ENCODE measurements at regions not wholly inside any gene's neighbourhood (a gene's known extent, or its start where the extent isn't known, plus 50 kb on each side); places are given as distances from the start of the nearest gene placed in this dataset.

DNA sequence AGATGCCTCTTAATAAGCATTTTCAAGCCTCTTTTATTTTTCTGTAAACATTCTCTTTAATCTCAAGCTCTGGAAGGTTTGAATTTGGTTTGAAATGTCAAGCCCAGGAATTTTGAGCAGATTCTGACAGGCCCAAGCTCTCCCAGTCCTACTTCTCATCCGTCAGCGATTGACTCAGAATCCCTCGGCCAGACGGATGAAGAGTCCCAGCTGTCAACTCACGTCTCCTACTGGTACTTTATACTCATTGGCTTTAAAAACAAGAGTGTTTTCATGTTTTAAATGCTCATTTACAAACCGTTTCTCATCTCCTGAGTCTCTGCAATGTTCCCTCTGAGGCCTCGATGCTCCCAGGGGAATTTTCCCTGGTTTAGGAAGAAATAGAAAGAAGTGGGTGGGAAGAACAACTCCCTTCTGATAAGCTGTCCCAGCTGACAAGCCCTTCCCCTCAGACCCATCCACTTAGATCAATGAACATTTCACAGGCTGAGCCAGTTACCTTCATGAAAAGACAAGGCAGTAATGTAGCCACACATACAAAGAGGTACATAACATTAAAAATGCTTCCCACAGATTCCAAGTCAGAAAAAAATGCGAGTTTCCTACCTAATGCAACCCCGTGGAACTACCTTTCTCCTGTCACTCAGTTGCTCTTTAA, 478.2 kb upstream of the DPH6 start:
- TF ChIP-seq, protein P1, sequence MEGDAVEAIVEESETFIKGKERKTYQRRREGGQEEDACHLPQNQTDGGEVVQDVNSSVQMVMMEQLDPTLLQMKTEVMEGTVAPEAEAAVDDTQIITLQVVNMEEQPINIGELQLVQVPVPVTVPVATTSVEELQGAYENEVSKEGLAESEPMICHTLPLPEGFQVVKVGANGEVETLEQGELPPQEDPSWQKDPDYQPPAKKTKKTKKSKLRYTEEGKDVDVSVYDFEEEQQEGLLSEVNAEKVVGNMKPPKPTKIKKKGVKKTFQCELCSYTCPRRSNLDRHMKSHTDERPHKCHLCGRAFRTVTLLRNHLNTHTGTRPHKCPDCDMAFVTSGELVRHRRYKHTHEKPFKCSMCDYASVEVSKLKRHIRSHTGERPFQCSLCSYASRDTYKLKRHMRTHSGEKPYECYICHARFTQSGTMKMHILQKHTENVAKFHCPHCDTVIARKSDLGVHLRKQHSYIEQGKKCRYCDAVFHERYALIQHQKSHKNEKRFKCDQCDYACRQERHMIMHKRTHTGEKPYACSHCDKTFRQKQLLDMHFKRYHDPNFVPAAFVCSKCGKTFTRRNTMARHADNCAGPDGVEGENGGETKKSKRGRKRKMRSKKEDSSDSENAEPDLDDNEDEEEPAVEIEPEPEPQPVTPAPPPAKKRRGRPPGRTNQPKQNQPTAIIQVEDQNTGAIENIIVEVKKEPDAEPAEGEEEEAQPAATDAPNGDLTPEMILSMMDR (IDR thresholded peaks at IDR 0.05): no peak
- no peak for TF ChIP-seq POLR2A (IDR thresholded peaks at IDR 0.05)
